ENCODE measurements at regions not wholly inside any gene's neighbourhood (a gene's known extent, or its start where the extent isn't known, plus 50 kb on each side); places are given as distances from the start of the nearest gene placed in this dataset.
"Not testable (repeated sequence)": the region's sequence is repeated elsewhere in the genome, so short reads cannot be mapped to it uniquely, and the experiment has no call there.

- peaks cover 0 to 8% of the 10 kb centered on the region in 2 experiments; a peak in 1 of 5 replicates for H3K27me3 ChIP-seq (ENCODE audit: control insufficient read depth in 2 of 2, insufficient read depth in 2 of 2, low read length in 2 of 2)
- no peaks in the 10 kb centered on the region for H3K79me2 ChIP-seq (ENCODE audit: control insufficient read depth, insufficient read depth, low read length)
- no peak overlapping the region for H2AFZ ChIP-seq (ENCODE audit: low read depth, low read length)
- H3K9ac ChIP-seq (ENCODE audit: insufficient read depth in 1 of 2, low read depth in 2 of 2, low read length in 2 of 2), result no peak overlapping the region
- ATAC-seq (no peak), FAIRE-seq (no peak), DNase-seq (ENCODE audit: extremely low read depth in 1 of 4, low spot score in 3 of 4) (no peak)
- no peaks in the 10 kb centered on the region for H3K4me1 ChIP-seq (replicated peaks in 1 of 2; ENCODE audit: control insufficient read depth in 2 of 2, insufficient read depth in 2 of 2, low read length in 2 of 2)
- H3K36me3 ChIP-seq (ENCODE audit: control insufficient read depth, insufficient read depth, low read length), result no peaks in the 10 kb centered on the region
- H3K4me2 ChIP-seq (ENCODE audit: insufficient read depth, low read length), result no peak overlapping the region
- no peak overlapping the region for H3K4me3 ChIP-seq
- intact Hi-C loops (cut with micrococcal nuclease), result no loop called here
- no TSS peak for BruUV-seq (replicated peaks)
- ChIA-PET CTCF (ENCODE audit: low intra/inter-chr PET ratio) (no interaction called here), POLR2A (interaction anchor here (0.6 kb wide), 1 partner anchor 26 kb away, joined by 3 read pairs; no protein-coding TSS in a partner anchor)
- no peak overlapping the region for H3K27ac ChIP-seq (ENCODE audit: extremely low read depth, low read depth, low read length)
- TF ChIP-seq ZC3H8 (IDR thresholded peaks at IDR 0.05) (no peak), THRB (CRISPR knock-in tag; conservative IDR thresholded peaks at IDR 0.05) (no peak), KLF6 (CRISPR knock-in tag; IDR thresholded peaks at IDR 0.05; ENCODE audit: borderline replicate concordance) (no peak), L3MBTL2 (IDR thresholded peaks at IDR 0.05) (no peak), ZNF174 (CRISPR knock-in tag; IDR thresholded peaks at IDR 0.05) (no peak)
- no peaks in the 10 kb centered on the region for H3K9me3 ChIP-seq (replicated peaks; ENCODE audit: control insufficient read depth, insufficient read depth, low read depth, low read length)
- in situ Hi-C loops (cut with MboI), result no loop called here
- 0% methylated on average over 7 of the region's 7 CpGs for WGBS (ENCODE audit: insufficient coverage, low coverage, missing lambda C conversion rate)
- H4K20me1 ChIP-seq (replicated peaks; ENCODE audit: control insufficient read depth, insufficient read depth, low read length), result no peaks in the 10 kb centered on the region
- H3K9me1 ChIP-seq (ENCODE audit: control insufficient read depth, insufficient read depth, low read length), result no peaks in the 10 kb centered on the region
Measured at GRCh38 chr5:169521366-169521983, 62.1 kb upstream of the SPDL1 start.

- TF ChIP-seq ZNF354B (CRISPR knock-in tag; IDR thresholded peaks at IDR 0.05) (no peak), RBM25 (IDR thresholded peaks at IDR 0.05; ENCODE audit: low read depth, low read length, severe bottlenecking) (peak; percentile 53), CBX2 (IDR thresholded peaks at IDR 0.05; ENCODE audit: insufficient read depth, low read length, poor library complexity, severe bottlenecking) (no peak)
- Histone ChIP-seq H3K4me2 (ENCODE audit: insufficient read depth, low read length) (no peak overlapping the region), H3K9me3 (replicated peaks; ENCODE audit: control insufficient read depth, insufficient read depth, low read depth, low read length) (no peaks in the 10 kb centered on the region), H3K9ac (ENCODE audit: insufficient read depth in 1 of 2, low read depth in 2 of 2, low read length in 2 of 2) (no peak overlapping the region), H4K20me1 (replicated peaks; ENCODE audit: control insufficient read depth, insufficient read depth, low read length) (no peaks in the 10 kb centered on the region), H3K79me2 (ENCODE audit: control insufficient read depth, insufficient read depth, low read length) (no peaks in the 10 kb centered on the region), H3K36me3 (ENCODE audit: control insufficient read depth, insufficient read depth, low read length) (no peaks in the 10 kb centered on the region), H2AFZ (ENCODE audit: low read depth, low read length) (no peak overlapping the region), H3K27ac (ENCODE audit: extremely low read depth, low read depth, low read length) (no peak overlapping the region), H3K9me1 (ENCODE audit: control insufficient read depth, insufficient read depth, low read length) (no peaks in the 10 kb centered on the region), H3K4me1 (replicated peaks in 1 of 2; ENCODE audit: control insufficient read depth in 2 of 2, insufficient read depth in 2 of 2, low read length in 2 of 2) (no peaks in the 10 kb centered on the region), H3K27me3 (ENCODE audit: control insufficient read depth in 2 of 2, insufficient read depth in 2 of 2, low read length in 2 of 2) (peaks cover 0 to 8% of the 10 kb centered on the region in 2 experiments; a peak in 1 of 5 replicates), H3K4me3 (no peak overlapping the region)
- BruUV-seq (replicated peaks), result no TSS peak
- ATAC-seq (no peak), FAIRE-seq (no peak), DNase-seq (ENCODE audit: extremely low read depth in 1 of 4, low spot score in 3 of 4) (no peak)
- POLR2A ChIA-PET, result no interaction called here
- CTCF ChIA-PET (ENCODE audit: low intra/inter-chr PET ratio), result no interaction called here
- intact Hi-C loops (cut with micrococcal nuclease) (no loop called here), in situ Hi-C loops (cut with MboI) (no loop called here)
Measured at GRCh38 chr5:169519358-169519757, 64.2 kb upstream of the SPDL1 start.

GRCh38 chr5:169518779-169519178 is 64.8 kb upstream of the SPDL1 start:
- H3K4me3 ChIP-seq; H3K27ac ChIP-seq (ENCODE audit: extremely low read depth, low read depth, low read length); H3K9me3 ChIP-seq (replicated peaks; ENCODE audit: control insufficient read depth, insufficient read depth, low read depth, low read length); H2AFZ ChIP-seq (ENCODE audit: low read depth, low read length); CTCF ChIA-PET (ENCODE audit: low intra/inter-chr PET ratio); H3K36me3 ChIP-seq (ENCODE audit: control insufficient read depth, insufficient read depth, low read length); H3K9ac ChIP-seq (ENCODE audit: insufficient read depth in 1 of 2, low read depth in 2 of 2, low read length in 2 of 2); H3K4me1 ChIP-seq (replicated peaks in 1 of 2; ENCODE audit: control insufficient read depth in 2 of 2, insufficient read depth in 2 of 2, low read length in 2 of 2); FAIRE-seq; H3K79me2 ChIP-seq (ENCODE audit: control insufficient read depth, insufficient read depth, low read length); in situ Hi-C loops (cut with MboI); BruUV-seq (replicated peaks); H3K27me3 ChIP-seq (ENCODE audit: control insufficient read depth in 2 of 2, insufficient read depth in 2 of 2, low read length in 2 of 2); H4K20me1 ChIP-seq (replicated peaks; ENCODE audit: control insufficient read depth, insufficient read depth, low read length); H3K9me1 ChIP-seq (ENCODE audit: control insufficient read depth, insufficient read depth, low read length); H3K4me2 ChIP-seq (ENCODE audit: insufficient read depth, low read length); POLR2A ChIA-PET; intact Hi-C loops (cut with micrococcal nuclease); ATAC-seq; DNase-seq (ENCODE audit: extremely low read depth in 1 of 4, low spot score in 3 of 4): not testable (repeated sequence)

Measured in K562 (cell line).